ENCODE measurements at regions not wholly inside any gene's neighbourhood (a gene's known extent, or its start where the extent isn't known, plus 50 kb on each side); places are given as distances from the start of the nearest gene placed in this dataset.
"Not testable (repeated sequence)": the region's sequence is repeated elsewhere in the genome, so short reads cannot be mapped to it uniquely, and the experiment has no call there.

DNA sequence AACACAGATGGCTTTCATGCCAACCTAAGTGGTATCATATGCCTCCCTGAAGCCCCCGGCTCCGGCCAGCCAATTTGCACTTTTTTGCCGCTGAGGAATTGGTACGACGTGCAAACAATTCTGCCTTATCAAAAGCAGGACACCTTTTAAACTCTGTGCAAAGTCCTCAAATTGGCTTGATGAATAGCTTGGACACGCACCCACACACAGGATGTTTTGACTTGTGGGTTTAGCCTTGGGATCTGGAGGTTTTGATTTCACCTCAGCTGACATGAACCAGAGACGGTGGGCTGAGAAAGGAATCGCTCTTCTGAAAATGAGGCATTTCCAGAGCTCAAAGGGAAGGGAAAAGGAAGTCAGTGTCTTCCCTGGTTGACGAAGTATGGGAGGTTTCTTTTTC is 110.8 kb upstream of the SHOX start:
- ATAC-seq, result no peak
- peaks cover 0 to 23% (median 9%) of the 10 kb centered on the region in 9 donors for H3K9me3 Mint-ChIP-seq
- DNase-seq, result no peak
- H3K4me3 Mint-ChIP-seq, result no peak overlapping the region
- peaks cover 0 to 4% (median 0%) of the 10 kb centered on the region in 4 donors for H3K4me1 Mint-ChIP-seq
- H3K27me3 Mint-ChIP-seq, result peaks cover 9 to 43% (median 30%) of the 10 kb centered on the region in 5 donors
- POLR2A ChIA-PET, result no interaction called here
- H3K36me3 Mint-ChIP-seq, result peaks cover 0 to 8% (median 5%) of the 10 kb centered on the region in 3 donors
- no peak overlapping the region for H3K27ac Mint-ChIP-seq

DNA sequence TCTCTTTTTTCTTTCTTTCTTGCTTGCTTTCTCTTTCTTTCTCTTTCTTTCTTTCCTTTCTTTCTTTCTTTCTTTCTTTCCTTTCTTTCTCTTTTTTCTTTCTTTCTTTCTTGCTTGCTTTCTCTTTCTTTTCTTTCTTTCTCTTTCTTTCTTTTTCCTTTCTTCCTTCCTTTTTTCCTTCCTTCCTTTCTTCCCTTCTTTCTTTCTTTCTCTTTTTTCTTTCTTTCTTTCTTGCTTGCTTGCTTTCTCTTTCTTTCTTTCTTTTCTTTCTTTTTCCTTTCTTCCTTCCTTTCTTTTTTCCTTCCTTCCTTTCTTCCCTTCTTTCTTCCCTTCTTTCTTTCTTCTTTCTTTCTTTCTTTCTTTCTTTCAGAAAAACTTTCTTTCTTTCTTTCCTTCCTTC is 108.1 kb upstream of the SHOX start:
- no peak for ATAC-seq
- Mint-ChIP-seq H3K27me3 (peaks cover 7 to 37% (median 25%) of the 10 kb centered on the region in 5 donors), H3K27ac (no peak overlapping the region), H3K4me1 (no peaks in the 10 kb centered on the region), H3K4me3 (no peak overlapping the region), H3K36me3 (peaks cover 0 to 11% (median 1%) of the 10 kb centered on the region in 3 donors), H3K9me3 (peaks cover 0 to 23% (median 10%) of the 10 kb centered on the region in 9 donors)
- no peak for DNase-seq
- POLR2A ChIA-PET, result no interaction called here

GRCh38 chrX:525134-525533 is 105.5 kb upstream of the SHOX start:
- Mint-ChIP-seq H3K4me1 (no peaks in the 10 kb centered on the region), H3K9me3 (peaks cover 0 to 23% (median 10%) of the 10 kb centered on the region in 9 donors), H3K36me3 (peaks cover 0 to 6% (median 1%) of the 10 kb centered on the region in 3 donors), H3K4me3 (no peak overlapping the region), H3K27ac (no peak overlapping the region), H3K27me3 (peaks cover 2 to 28% (median 13%) of the 10 kb centered on the region in 5 donors)
- POLR2A ChIA-PET, result no interaction called here
- DNase-seq (no peak), ATAC-seq (no peak)

DNA sequence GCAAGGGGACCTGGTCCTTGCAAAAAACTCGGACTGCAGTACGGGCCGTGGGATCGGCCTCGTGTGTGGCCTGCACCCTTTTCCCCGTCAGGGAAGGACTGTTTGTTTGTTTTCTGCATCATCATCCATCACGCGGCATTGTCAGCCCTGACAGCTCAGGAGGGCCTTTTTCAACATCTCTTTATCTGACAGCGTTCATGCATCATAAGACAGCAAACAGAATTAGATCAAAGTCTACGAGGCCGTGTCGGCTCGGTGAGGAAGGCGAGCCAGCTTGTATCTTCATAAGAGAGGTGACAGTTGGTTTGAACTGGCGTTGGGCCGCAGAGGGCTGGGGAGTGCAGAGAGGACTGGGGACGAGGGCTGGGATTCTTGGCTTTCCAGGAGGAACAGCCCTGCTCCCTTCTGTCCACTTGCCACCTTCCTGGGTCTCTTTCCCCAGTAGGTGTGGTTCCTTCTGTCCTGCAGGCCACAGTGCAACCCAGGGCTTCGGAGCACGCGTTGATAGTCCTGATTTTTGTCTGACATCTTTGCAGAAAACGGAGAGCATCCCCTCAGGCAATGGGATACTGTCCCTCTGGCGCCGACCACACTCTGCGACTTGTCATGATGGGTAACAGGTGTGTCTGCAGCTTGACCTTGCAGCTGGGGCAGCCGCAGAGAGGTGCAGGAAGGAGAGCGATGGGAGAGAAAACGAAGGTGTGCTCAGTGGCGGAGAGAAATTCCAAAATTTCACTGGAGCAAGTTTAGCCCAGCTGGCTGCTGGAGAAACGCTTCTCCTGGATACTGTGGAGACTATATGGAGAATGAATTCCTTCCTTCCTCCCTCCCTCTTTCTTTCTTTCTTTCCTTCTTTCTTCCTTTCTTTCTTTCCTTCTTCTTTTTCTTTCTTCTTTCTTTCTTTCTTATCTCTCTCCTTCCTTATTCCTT is 104.0 kb upstream of the SHOX start:
- Mint-ChIP-seq H3K4me1 (peaks cover 0 to 2% (median 0%) of the 10 kb centered on the region in 4 donors), H3K27ac (no peak overlapping the region), H3K9me3 (peaks cover 0 to 24% (median 8%) of the 10 kb centered on the region in 9 donors), H3K4me3 (no peak overlapping the region), H3K27me3 (peaks cover 0 to 30% (median 18%) of the 10 kb centered on the region in 5 donors), H3K36me3 (peaks cover 0 to 6% (median 1%) of the 10 kb centered on the region in 3 donors)
- POLR2A ChIA-PET, result no interaction called here
- peak in 6 of 10 donors; percentile 0 to 71 (median 20) for DNase-seq
- peak in 1 of 2 donors; percentile 53 for ATAC-seq

GRCh38 chrX:530726-531610 is 99.6 kb upstream of the SHOX start:
- H3K9me3 Mint-ChIP-seq, result peaks cover 0 to 16% (median 9%) of the 10 kb centered on the region in 9 donors
- H3K27me3 Mint-ChIP-seq, result peaks cover 0 to 36% (median 18%) of the 10 kb centered on the region in 5 donors
- peak overlapping the region in 1 of 10 donors; percentile 59 for H3K27ac Mint-ChIP-seq
- POLR2A ChIA-PET, result no interaction called here
- H3K36me3 Mint-ChIP-seq, result peaks cover 0 to 6% (median 3%) of the 10 kb centered on the region in 3 donors
- H3K4me1 Mint-ChIP-seq, result peaks cover 0 to 3% (median 0%) of the 10 kb centered on the region in 4 donors
- ATAC-seq (no peak), DNase-seq (no peak)
- H3K4me3 Mint-ChIP-seq, result no peak overlapping the region

GRCh38 chrX:531611-531936 is 99.0 kb upstream of the SHOX start:
- peak overlapping the region in 1 of 10 donors; percentile 59 for H3K27ac Mint-ChIP-seq
- H3K36me3 Mint-ChIP-seq, result peaks cover 0 to 1% (median under 1%) of the 10 kb centered on the region in 3 donors
- peaks cover 0 to 10% (median 3%) of the 10 kb centered on the region in 9 donors for H3K9me3 Mint-ChIP-seq
- peaks cover 0 to 5% (median 0%) of the 10 kb centered on the region in 4 donors for H3K4me1 Mint-ChIP-seq
- peaks cover 0 to 34% (median 15%) of the 10 kb centered on the region in 5 donors for H3K27me3 Mint-ChIP-seq
- H3K4me3 Mint-ChIP-seq, result no peak overlapping the region
- POLR2A ChIA-PET, result no interaction called here
- DNase-seq, result no peak
- no peak for ATAC-seq

DNA sequence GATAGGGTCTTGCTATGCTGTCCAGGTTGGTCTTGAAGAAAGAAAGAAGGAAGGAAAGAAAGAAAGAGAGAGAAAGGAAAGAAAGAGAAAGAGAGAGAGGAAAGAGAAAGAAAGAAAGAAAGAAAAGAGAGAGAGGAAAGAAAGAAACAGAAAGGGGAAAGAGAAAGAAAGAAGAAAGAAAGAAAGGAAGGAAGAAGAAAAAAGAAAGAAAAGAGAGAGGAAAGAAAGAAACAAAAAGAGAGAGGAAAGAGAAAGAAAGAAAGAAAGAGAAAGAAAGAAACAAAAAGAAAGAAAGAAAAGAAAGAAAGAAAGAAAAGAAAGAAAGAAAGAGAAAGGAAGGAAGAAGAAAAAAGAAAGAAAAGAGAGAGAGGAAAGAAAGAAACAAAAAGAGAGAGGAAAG is 95.8 kb upstream of the SHOX start:
- DNase-seq (no peak), ATAC-seq (no peak)
- Mint-ChIP-seq H3K4me3 (no peak overlapping the region), H3K36me3 (peaks cover 0 to 1% (median 0%) of the 10 kb centered on the region in 3 donors), H3K27me3 (peaks cover 0 to 34% (median 9%) of the 10 kb centered on the region in 5 donors), H3K27ac (no peak overlapping the region), H3K4me1 (peaks cover 0 to 5% (median 0%) of the 10 kb centered on the region in 4 donors), H3K9me3 (peaks cover 0 to 14% (median 0%) of the 10 kb centered on the region in 9 donors)
- POLR2A ChIA-PET, result no interaction called here

- H3K9me3 Mint-ChIP-seq, result peaks cover 0 to 11% (median 2%) of the 10 kb centered on the region in 9 donors
- DNase-seq (no peak), ATAC-seq (no peak)
- H3K27me3 Mint-ChIP-seq, result peaks cover 0 to 25% (median 5%) of the 10 kb centered on the region in 5 donors
- POLR2A ChIA-PET, result no interaction called here
- no peak overlapping the region for H3K4me3 Mint-ChIP-seq
- H3K36me3 Mint-ChIP-seq, result peaks cover 0 to 1% (median 0%) of the 10 kb centered on the region in 3 donors
- H3K4me1 Mint-ChIP-seq, result peaks cover 0 to 2% (median 0%) of the 10 kb centered on the region in 4 donors
- H3K27ac Mint-ChIP-seq, result no peak overlapping the region
Observed at GRCh38 chrX:536616-537015, 94.0 kb upstream of the SHOX start.

GRCh38 chrX:537151-537550 is 93.4 kb upstream of the SHOX start:
- H3K27me3 Mint-ChIP-seq, result peaks cover 0 to 25% (median 5%) of the 10 kb centered on the region in 5 donors
- DNase-seq (no peak), ATAC-seq (no peak)
- POLR2A ChIA-PET, result no interaction called here
- H3K36me3 Mint-ChIP-seq, result peaks cover 0 to 1% (median 0%) of the 10 kb centered on the region in 3 donors
- no peak overlapping the region for H3K4me3 Mint-ChIP-seq
- no peak overlapping the region for H3K27ac Mint-ChIP-seq
- H3K9me3 Mint-ChIP-seq, result peaks cover 0 to 11% (median 2%) of the 10 kb centered on the region in 9 donors
- peaks cover 0 to 2% (median 0%) of the 10 kb centered on the region in 4 donors for H3K4me1 Mint-ChIP-seq

GRCh38 chrX:538311-538710 is 92.3 kb upstream of the SHOX start:
- Mint-ChIP-seq H3K9me3 (peaks cover 0 to 11% (median 2%) of the 10 kb centered on the region in 9 donors), H3K4me3 (no peak overlapping the region), H3K27ac (no peak overlapping the region), H3K27me3 (peaks cover 0 to 25% (median 5%) of the 10 kb centered on the region in 5 donors), H3K4me1 (peaks cover 0 to 2% (median 0%) of the 10 kb centered on the region in 4 donors), H3K36me3 (peaks cover 0 to 1% (median 0%) of the 10 kb centered on the region in 3 donors)
- ATAC-seq (no peak), DNase-seq (no peak)
- POLR2A ChIA-PET, result no interaction called here

GRCh38 chrX:541006-541405 is 89.6 kb upstream of the SHOX start:
- H3K36me3 Mint-ChIP-seq, POLR2A ChIA-PET, H3K4me3 Mint-ChIP-seq, DNase-seq, ATAC-seq, H3K27me3 Mint-ChIP-seq, H3K4me1 Mint-ChIP-seq: not testable (repeated sequence)
- Mint-ChIP-seq H3K27ac (peak overlapping the region in 1 of 10 donors; percentile 5), H3K9me3 (peaks cover 0 to 18% (median 2%) of the 10 kb centered on the region in 9 donors)

- Mint-ChIP-seq H3K4me1 (no peaks in the 10 kb centered on the region), H3K9me3 (peaks cover 0 to 19% (median 2%) of the 10 kb centered on the region in 9 donors), H3K4me3 (no peak overlapping the region), H3K36me3 (no peaks in the 10 kb centered on the region), H3K27ac (no peak overlapping the region), H3K27me3 (peaks cover 0 to 8% (median 0%) of the 10 kb centered on the region in 5 donors)
- DNase-seq (no peak), ATAC-seq (no peak)
- POLR2A ChIA-PET, result no interaction called here
Observed at GRCh38 chrX:542179-542578, 88.4 kb upstream of the SHOX start.

All from naive thymus-derived CD8-positive, alpha-beta T cell (primary cell).